OCI-LY7 (cell line): ENCODE measurements at regions not wholly inside any gene's neighbourhood (a gene's known extent, or its start where the extent isn't known, plus 50 kb on each side); places are given as distances from the start of the nearest gene placed in this dataset.

ENCODE experiments used
- CTCF ChIP-seq: fragments of 200-600 bp; sonication (generic); conservative IDR thresholded peaks from 2 replicates; pipeline ENCODE4 v1.5.1; 2014; ENCODE audit warnings: mild to moderate bottlenecking, antibody characterized with exemption, low read length, moderate library complexity, mixed read lengths
- EZH2phosphoT487 ChIP-seq: fragments of 200-600 bp; sonication (generic); IDR thresholded peaks from 2 replicates; pipeline ENCODE4 v1.6.1; 2018; ENCODE audit warnings: low read depth, borderline replicate concordance, mild to moderate bottlenecking, mixed run types, antibody characterized with exemption, low read length, moderate library complexity, mixed read lengths

- TF ChIP-seq CTCF, result no peak
- TF ChIP-seq EZH2phosphoT487, result no peak
Measured at GRCh38 chr7:68505721-68506120, 1092.6 kb upstream of the AUTS2 start.
